H1 (cell line): ENCODE measurements at regions not wholly inside any gene's neighbourhood (a gene's known extent, or its start where the extent isn't known, plus 50 kb on each side); places are given as distances from the start of the nearest gene placed in this dataset.

Experiments
- BRCA1 ChIP-seq: IDR thresholded peaks from 2 replicates; pipeline ENCODE4 v1.6.1; 2012; ENCODE audit warnings: low read depth, low read length, improper control_type of control experiment
- CBX8 ChIP-seq: fragments of 300-800, 300-1000 bp; sonication (generic); IDR thresholded peaks from 2 replicates; pipeline ENCODE4 v1.7.1; 2016; ENCODE audit warnings: low read depth, low read length, borderline replicate concordance
- CTCF ChIP-seq, 3 experiments: IDR thresholded peaks; 1 replicate in 2 of 3; 2 replicates in 1 of 3; pipeline versions ENCODE4 v1.5.1 to v1.6.1; 2011; ENCODE audit warnings: low read length in 3 of 3, mild to moderate bottlenecking in 3 of 3, inconsistent platforms in 2 of 3, low read depth in 1 of 3, moderate library complexity in 1 of 3; ENCODE audit not compliant: insufficient read depth in 1 of 3; ENCODE audit errors: control extremely low read depth in 1 of 3
- MAFK ChIP-seq: IDR thresholded peaks from 2 replicates; pipeline ENCODE4 v1.6.1; 2012; ENCODE audit warnings: low read depth, mild to moderate bottlenecking, improper control_type of control experiment, low read length
- NANOG ChIP-seq: IDR thresholded peaks from 2 replicates; pipeline ENCODE4 v1.6.1; 2011; ENCODE audit warnings: low read length, low read depth, mild to moderate bottlenecking, inconsistent platforms; ENCODE audit not compliant: insufficient read depth, poor library complexity, severe bottlenecking
- PHF8 ChIP-seq: fragments of 200-600 bp; sonication (generic); conservative IDR thresholded peaks from 2 replicates; pipeline ENCODE4 v1.7.1; 2012; ENCODE audit warnings: low read depth, mild to moderate bottlenecking, inconsistent platforms, low read length, moderate library complexity
- POLR2A ChIP-seq, 2 experiments: IDR thresholded peaks; 1 replicate in 1 of 2; 2 replicates in 1 of 2; pipeline ENCODE4 v1.6.1; 2011; ENCODE audit warnings: low read depth in 2 of 2, low read length in 2 of 2, mild to moderate bottlenecking in 2 of 2; ENCODE audit errors: control extremely low read depth in 1 of 2
- TEAD4 ChIP-seq: IDR thresholded peaks from 2 replicates; pipeline ENCODE4 v1.6.1; 2012; ENCODE audit warnings: low read depth, low read length, inconsistent platforms, mixed read lengths
- YY1 ChIP-seq: IDR thresholded peaks from 2 replicates; pipeline ENCODE4 v1.6.1; 2011; ENCODE audit warnings: low read depth, mild to moderate bottlenecking, low read length

GRCh38 chr3:147925272-147925671 is 516.1 kb downstream of the ZIC1 start:
- TF ChIP-seq CTCF (IDR thresholded peaks at IDR 0.05; ENCODE audit: control extremely low read depth in 1 of 3, insufficient read depth in 1 of 3, low read depth in 1 of 3, low read length in 3 of 3) (no peak), POLR2A (IDR thresholded peaks at IDR 0.05; ENCODE audit: control extremely low read depth in 1 of 2, low read depth in 2 of 2, low read length in 2 of 2) (no peak), BRCA1 (no peak), YY1 (no peak), MAFK (no peak), NANOG (no peak), TEAD4 (no peak), PHF8 (no peak), CBX8 (no peak)
